RWPE2 (cell line): ENCODE measurements at regions not wholly inside any gene's neighbourhood (a gene's known extent, or its start where the extent isn't known, plus 50 kb on each side); places are given as distances from the start of the nearest gene placed in this dataset.
"Not testable (repeated sequence)": the region's sequence is repeated elsewhere in the genome, so short reads cannot be mapped to it uniquely, and the experiment has no call there.

Experiments used
- ATAC-seq: fragments of 200-7000 bp; cut with Tn5 transposase; 3 replicates; pipeline ENCODE4 v1.9.1; 2021; ENCODE audit warnings: low read depth
- DNase-seq: peaks from one replicate; pipeline ENCODE4 v3.0.0-alpha.2; 2020; ENCODE audit warnings: low spot score
- H3K27ac ChIP-seq: fragments of 450-650 bp; 2 replicates; pipeline ENCODE4 v1.5.1; 2017; ENCODE audit warnings: mild to moderate bottlenecking; ENCODE audit not compliant: poor library complexity, severe bottlenecking
- H3K27me3 ChIP-seq: fragments of 250-450 bp; sonication (Bioruptor Pico); 2 replicates; pipeline ENCODE4 v1.5.1; 2021; ENCODE audit warnings: mild to moderate bottlenecking, moderate library complexity; ENCODE audit not compliant: insufficient read depth, poor library complexity, severe bottlenecking
- H3K36me3 ChIP-seq: fragments of 250-450 bp; sonication (Bioruptor Pico); 2 replicates; pipeline ENCODE4 v1.5.1; 2020; ENCODE audit warnings: low read depth, mild to moderate bottlenecking, moderate library complexity
- H3K4me1 ChIP-seq: fragments of 250-450 bp; sonication (Bioruptor Pico); 2 replicates; pipeline ENCODE4 v1.5.1; 2021; ENCODE audit warnings: mild to moderate bottlenecking, moderate library complexity; ENCODE audit not compliant: insufficient read depth, poor library complexity, severe bottlenecking
- H3K4me3 ChIP-seq: fragments of 250-450 bp; sonication (Bioruptor Pico); 2 replicates; pipeline ENCODE4 v1.5.1; 2021; ENCODE audit warnings: mild to moderate bottlenecking, moderate library complexity; ENCODE audit not compliant: severe bottlenecking
- H3K9me3 ChIP-seq: fragments of 250-450 bp; sonication (Bioruptor Pico); 2 replicates; pipeline ENCODE4 v1.5.1; 2021; ENCODE audit warnings: mild to moderate bottlenecking, moderate library complexity; ENCODE audit not compliant: severe bottlenecking
- TF ChIP-seq, protein P1 (sequence below): fragments of 450-650 bp; IDR thresholded peaks from one replicate; pipeline ENCODE4 v1.5.1; 2017; ENCODE audit warnings: mild to moderate bottlenecking, moderate library complexity; ENCODE audit not compliant: poor library complexity, severe bottlenecking

DNA sequence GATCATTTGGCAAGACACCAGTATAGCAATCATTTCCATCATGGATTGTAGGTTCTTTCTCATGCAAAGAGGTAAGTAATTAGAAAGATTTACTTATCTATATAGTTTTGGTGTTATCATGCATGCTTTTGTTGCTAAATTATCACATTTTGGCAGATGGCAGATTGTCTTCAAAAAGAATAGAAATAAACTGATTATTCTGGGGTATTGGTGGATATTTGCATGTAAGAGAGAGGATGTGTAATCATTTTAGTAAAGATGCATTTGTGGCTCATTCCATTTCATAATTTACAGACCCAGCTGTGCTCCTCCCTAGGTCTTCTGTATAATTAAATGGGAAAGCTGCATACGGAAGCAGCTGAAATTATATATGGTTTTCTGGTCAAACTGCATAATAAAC, 875.7 kb upstream of the ANO3 start:
- Histone ChIP-seq H3K4me1 (no peaks in the 10 kb centered on the region), H3K36me3 (no peaks in the 10 kb centered on the region), H3K27me3 (no peaks in the 10 kb centered on the region), H3K27ac (no peak overlapping the region), H3K4me3 (no peak overlapping the region), H3K9me3 (no peaks in the 10 kb centered on the region)
- TF ChIP-seq, protein P1, sequence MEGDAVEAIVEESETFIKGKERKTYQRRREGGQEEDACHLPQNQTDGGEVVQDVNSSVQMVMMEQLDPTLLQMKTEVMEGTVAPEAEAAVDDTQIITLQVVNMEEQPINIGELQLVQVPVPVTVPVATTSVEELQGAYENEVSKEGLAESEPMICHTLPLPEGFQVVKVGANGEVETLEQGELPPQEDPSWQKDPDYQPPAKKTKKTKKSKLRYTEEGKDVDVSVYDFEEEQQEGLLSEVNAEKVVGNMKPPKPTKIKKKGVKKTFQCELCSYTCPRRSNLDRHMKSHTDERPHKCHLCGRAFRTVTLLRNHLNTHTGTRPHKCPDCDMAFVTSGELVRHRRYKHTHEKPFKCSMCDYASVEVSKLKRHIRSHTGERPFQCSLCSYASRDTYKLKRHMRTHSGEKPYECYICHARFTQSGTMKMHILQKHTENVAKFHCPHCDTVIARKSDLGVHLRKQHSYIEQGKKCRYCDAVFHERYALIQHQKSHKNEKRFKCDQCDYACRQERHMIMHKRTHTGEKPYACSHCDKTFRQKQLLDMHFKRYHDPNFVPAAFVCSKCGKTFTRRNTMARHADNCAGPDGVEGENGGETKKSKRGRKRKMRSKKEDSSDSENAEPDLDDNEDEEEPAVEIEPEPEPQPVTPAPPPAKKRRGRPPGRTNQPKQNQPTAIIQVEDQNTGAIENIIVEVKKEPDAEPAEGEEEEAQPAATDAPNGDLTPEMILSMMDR, result no peak
- DNase-seq (no peak), ATAC-seq (no peak)

DNA sequence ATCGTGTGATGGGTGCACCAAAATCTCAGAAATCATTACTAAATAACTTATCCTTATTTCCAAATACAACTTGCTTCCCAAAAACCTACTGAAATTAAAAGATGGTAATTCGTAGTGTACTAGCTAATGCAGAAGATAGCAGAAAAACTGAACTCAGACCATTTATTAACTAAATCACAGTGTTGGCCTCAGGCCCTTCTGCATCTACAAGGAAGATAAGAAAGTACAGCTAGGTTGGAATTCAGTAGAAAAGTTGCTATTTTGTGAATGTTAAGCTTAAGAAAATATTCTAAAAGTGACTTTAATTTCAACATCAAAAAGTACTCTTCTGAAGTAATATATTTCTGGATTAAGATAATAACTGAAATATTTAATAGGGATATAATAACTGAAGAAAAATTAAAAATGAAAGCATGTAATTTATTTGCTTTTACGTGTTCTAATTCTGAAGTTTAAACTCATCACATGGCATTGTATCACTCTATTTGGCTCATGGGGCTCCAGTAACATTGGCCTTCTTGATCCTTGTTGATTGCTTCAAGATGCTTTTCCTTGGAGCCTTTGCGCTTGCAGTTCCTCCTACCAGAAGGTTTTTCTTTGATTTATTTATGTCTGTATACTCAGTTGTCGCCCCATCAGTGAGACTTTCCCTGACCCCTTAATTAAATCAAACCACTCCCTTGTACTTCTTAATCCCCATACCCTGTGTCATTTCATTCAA, 847.9 kb upstream of the ANO3 start:
- no peak for ATAC-seq
- Histone ChIP-seq H3K9me3 (no peaks in the 10 kb centered on the region), H3K27me3 (no peaks in the 10 kb centered on the region), H3K4me3 (no peak overlapping the region), H3K36me3 (no peaks in the 10 kb centered on the region), H3K4me1 (no peaks in the 10 kb centered on the region), H3K27ac (no peak overlapping the region)
- DNase-seq, result no peak
- TF ChIP-seq, protein P1, result no peak

DNA sequence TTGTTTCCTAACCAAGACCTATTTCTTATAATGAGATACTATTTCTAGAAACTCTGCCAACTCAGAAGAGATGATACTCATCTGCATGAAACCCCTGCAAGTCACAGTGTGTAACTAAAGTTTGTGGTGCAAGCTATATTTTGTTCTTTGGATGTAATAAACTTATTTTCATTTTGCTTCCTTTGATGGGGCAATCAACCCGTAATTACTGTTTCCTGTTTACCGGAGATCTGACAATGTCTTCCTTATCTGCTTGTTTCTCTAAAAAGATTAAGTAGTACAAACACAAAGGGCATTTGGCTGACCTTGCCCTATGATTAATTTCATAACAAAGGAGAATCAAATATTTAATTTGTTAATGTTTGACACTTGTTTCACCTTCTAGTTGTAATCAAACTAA, 846.6 kb upstream of the ANO3 start:
- H3K27me3 ChIP-seq, result no peaks in the 10 kb centered on the region
- no peaks in the 10 kb centered on the region for H3K36me3 ChIP-seq
- DNase-seq, result no peak
- TF ChIP-seq, protein P1, result no peak
- no peaks in the 10 kb centered on the region for H3K9me3 ChIP-seq
- no peaks in the 10 kb centered on the region for H3K4me1 ChIP-seq
- ATAC-seq, result no peak
- H3K4me3 ChIP-seq, result no peak overlapping the region
- H3K27ac ChIP-seq, result no peak overlapping the region

DNA sequence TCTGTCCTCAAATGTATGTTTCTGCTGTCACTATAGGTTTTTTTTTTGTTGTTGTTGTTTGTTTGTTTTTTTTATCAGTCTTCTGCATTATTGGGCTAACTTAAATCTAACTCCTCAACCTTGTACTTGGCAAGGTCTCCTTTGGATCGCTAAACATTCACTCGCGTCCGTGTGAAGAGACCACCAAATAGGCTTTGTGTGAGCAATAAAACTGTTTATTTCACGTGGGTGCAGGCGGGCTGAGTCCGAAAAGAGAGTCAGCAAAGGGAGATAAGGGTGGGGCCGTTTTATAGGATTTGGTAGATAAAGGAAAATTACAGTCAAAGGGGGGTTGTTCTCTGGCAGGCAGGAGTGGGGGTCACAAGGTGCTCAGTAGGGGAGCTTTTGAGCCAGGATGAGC, 845.6 kb upstream of the ANO3 start:
- not testable (repeated sequence) for H3K36me3 ChIP-seq, DNase-seq, H3K27ac ChIP-seq, ATAC-seq, H3K4me3 ChIP-seq, H3K9me3 ChIP-seq, H3K27me3 ChIP-seq, H3K4me1 ChIP-seq

DNA sequence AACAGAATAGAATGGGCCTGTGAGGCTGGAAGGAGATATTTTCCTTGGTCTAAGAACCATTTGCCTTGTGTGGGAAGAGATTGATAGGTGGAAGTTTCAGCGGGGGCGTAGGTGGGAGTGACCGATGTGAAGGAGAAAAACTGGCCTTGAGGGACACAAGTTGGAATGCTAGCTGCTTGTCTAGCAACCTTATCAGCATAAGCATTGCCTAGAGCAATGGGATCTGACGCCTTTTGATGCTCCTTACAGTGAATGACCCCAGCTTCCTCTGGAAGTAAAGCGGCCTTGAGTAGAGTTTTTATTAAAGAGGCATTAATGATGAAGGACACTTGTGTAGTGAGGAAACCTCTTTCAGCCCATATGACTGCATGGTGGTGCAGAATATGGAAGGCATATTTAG, 843.8 kb upstream of the ANO3 start:
- not testable (repeated sequence) for H3K4me3 ChIP-seq, DNase-seq, H3K9me3 ChIP-seq, ATAC-seq, H3K27me3 ChIP-seq, H3K4me1 ChIP-seq, H3K36me3 ChIP-seq, H3K27ac ChIP-seq

DNA sequence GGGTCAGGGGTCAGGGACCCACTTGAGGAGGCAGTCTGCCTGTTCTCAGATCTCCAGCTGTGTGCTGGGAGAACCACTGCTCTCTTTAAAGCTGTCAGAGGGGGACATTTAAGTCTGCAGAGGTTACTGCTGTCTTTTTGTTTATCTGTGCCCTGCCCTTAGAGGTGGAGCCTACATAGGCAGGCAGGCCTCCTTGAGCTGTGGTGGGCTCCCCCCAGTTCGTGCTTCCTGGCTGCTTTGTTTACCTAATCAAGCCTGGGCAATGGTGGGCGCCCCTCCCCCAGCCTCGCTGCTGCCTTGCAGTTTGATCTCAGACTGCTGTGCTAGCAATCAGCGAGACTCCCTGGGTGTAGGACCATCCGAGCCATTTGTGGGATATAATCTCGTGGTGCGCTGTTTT, 830.5 kb upstream of the ANO3 start:
- not testable (repeated sequence) for ATAC-seq, H3K4me1 ChIP-seq, H3K36me3 ChIP-seq, H3K27ac ChIP-seq, H3K4me3 ChIP-seq, DNase-seq, H3K9me3 ChIP-seq, H3K27me3 ChIP-seq
